AG08395 (cell line): ENCODE measurements at regions not wholly inside any gene's neighbourhood (a gene's known extent, or its start where the extent isn't known, plus 50 kb on each side); places are given as distances from the start of the nearest gene placed in this dataset.

Experiments
- DNase-seq: peaks from one replicate; pipeline ENCODE4 v3.0.0; 2012; ENCODE audit warnings: mixed read lengths, low spot score

GRCh38 chr10:104576611-104577010 is 64.5 kb upstream of the SORCS3 start:
- DNase-seq: no peak

DNA sequence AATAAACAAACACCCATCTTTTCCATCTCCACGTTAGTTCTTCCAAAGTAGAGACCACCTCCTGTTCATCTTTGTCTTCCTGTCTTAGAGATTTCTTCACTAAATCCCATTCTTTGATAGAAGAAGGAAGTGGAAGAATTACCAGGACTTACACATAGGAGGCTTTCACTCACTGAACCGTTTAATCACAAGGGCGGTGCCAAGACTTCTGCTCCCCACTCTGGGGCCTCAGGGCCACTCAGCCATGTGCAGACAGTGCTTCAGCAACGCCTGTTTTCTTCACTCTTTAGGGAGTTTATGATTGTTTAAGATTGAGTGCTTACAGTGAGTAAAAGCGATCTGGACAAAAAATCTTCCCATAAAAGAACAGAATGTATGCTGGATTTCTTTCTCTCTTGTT is 63.9 kb upstream of the SORCS3 start:
- DNase-seq: no peak

GRCh38 chr10:104577861-104578521 is 63.1 kb upstream of the SORCS3 start:
- no peak for DNase-seq

DNA sequence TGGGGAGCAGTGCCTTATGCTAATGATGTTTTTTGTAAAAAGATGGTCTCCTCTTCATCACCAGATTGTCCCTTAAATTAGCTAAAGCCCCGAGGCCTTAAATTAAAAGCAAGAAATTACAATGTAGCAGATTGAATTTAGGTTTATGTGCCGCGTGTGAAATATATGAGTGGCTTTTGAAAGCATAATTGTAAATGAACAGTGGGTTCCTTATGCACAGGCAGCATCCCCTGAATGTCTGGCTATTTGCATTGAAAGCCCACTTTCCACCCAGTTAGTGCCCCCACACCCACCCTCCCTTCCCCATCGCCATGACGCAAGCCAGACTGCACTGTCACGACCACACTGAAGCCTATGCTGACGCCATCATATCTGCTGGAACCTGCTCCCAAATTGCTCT is 62.4 kb upstream of the SORCS3 start:
- no peak for DNase-seq

DNA sequence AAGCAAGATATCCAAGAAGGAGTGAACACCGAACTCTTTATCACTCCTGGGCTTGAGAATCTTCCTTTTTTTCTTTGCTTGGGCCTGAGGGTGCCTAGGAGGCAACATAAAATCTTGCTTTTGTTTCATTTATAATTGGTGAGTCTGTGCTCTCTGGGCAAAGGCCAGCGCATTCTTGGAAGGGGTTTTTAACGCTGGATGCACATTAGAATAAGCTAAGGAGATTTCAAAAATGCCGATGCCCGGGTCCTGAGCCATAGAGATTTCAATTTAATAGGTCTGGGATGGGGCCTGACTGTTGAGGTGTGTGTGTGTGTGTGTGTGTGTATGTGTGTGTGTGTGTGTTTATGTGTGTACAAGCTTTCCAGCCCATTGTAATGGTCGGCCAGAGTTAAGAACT is 62.0 kb upstream of the SORCS3 start:
- DNase-seq: no peak

DNA sequence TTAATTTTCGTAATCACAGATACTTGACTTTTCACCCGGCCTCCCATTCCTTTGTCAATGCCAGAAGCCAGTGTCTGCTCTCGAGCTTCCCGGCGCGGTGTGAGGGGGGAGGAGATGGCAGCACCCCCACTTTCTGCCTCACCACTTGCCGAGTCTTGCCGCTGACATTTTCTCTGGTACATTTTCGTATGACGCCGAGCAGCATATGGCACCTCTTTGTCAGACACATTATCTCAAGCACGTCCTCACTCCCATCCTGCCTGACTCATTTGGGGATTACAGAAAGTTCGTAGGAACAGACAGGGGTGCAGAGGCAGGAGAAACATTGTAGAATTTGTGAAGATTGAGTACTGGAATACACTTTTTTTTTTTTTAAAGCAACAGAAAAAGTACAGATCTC is 60.8 kb upstream of the SORCS3 start:
- peak; percentile 29 for DNase-seq

GRCh38 chr10:104580774-104581675 is 60.1 kb upstream of the SORCS3 start:
- DNase-seq: peak; percentile 79

GRCh38 chr10:104581884-104582601 is 59.0 kb upstream of the SORCS3 start:
- DNase-seq: peak; percentile 66

DNA sequence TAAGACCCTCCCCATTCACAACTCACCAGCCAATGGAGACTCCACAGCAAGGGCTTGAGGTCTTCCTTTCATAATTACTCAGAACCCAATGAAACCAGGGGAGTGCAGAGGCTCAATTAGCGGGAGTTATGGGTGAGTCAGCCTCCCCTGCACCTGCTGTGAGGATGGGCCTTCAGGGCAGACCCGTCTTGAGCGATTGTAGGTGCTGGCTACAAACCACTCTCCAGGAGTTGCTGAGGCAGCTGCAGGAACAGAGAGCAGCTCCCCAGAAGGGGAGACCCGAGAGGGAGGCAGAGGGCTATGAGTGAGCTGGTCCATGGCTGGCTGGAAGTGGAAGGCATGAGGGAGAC is 58.5 kb upstream of the SORCS3 start:
- no peak for DNase-seq

GRCh38 chr10:104582966-104583365 is 58.1 kb upstream of the SORCS3 start:
- DNase-seq: no peak

- no peak for DNase-seq
Measured at GRCh38 chr10:104584541-104584940, 56.5 kb upstream of the SORCS3 start.

GRCh38 chr10:104587751-104588150 is 53.3 kb upstream of the SORCS3 start:
- no peak for DNase-seq

DNA sequence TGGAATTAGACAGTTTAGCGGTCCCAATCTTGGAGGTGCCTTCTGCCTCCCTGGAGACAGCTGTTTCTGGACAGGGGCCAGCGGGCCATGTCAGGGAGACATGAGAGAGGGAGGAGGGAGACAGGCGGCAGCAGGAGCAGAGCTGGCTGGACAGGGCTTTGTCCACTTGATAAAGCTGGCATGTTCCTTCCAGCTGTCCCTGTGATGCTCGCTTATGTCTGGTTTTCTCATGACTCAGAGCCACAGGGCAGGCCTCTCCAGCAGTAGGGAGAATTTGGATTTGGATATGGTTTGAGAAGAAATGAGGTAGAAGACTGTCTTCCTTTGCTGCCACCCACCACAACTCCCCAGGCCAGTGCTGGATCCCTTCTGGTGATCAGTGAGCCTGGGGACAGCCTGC is 51.7 kb upstream of the SORCS3 start:
- peak; percentile 36 for DNase-seq

DNA sequence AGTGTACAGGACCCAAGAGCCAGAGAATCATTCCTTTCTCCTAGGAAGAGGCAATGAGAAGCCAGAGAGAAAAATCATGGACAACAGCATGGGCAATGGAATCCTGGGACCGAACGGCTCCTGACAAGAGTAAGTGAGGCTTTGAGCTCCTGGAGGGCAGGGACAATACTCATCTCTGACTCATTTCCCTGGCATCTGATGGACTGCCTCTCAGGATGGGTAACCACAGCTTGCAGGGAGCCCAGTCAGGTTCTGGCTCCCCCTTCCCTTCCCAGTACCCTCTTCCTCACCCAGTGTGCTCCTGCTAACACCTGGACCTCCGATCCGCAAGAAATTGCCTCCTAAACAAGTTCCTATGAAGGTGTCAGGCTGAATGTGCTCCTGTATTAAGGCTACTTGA is 51.2 kb upstream of the SORCS3 start:
- DNase-seq: peak; percentile 75
